Cardiac fibroblast (primary cell): ENCODE measurements at regions not wholly inside any gene's neighbourhood (a gene's known extent, or its start where the extent isn't known, plus 50 kb on each side); places are given as distances from the start of the nearest gene placed in this dataset.

Experiments used
- DNase-seq, 2 donors: peaks; one replicate each; pipeline versions ENCODE4 v3.0.0 to v3.0.0-alpha.2; 2010; ENCODE audit warnings: low read depth in 2 of 2
- H3K4me3 ChIP-seq, 2 donors: replicated peaks in 1 of 2; 1 replicate in 1 of 2; 2 replicates in 1 of 2; pipeline ENCODE4 v1.5.1; 2011; ENCODE audit warnings: low read depth in 2 of 2, low read length in 2 of 2, mild to moderate bottlenecking in 2 of 2, moderate library complexity in 1 of 2
- CTCF ChIP-seq: IDR thresholded peaks from one replicate; pipeline ENCODE4 v1.5.1; 2011; ENCODE audit warnings: low read depth, mild to moderate bottlenecking, low read length, inconsistent platforms

GRCh38 chr7:53744403-53744760, 708.9 kb downstream of the POM121L12 start:
- no peak for TF ChIP-seq CTCF
- DNase-seq, result no peak
- H3K4me3 ChIP-seq, result no peak overlapping the region

DNA sequence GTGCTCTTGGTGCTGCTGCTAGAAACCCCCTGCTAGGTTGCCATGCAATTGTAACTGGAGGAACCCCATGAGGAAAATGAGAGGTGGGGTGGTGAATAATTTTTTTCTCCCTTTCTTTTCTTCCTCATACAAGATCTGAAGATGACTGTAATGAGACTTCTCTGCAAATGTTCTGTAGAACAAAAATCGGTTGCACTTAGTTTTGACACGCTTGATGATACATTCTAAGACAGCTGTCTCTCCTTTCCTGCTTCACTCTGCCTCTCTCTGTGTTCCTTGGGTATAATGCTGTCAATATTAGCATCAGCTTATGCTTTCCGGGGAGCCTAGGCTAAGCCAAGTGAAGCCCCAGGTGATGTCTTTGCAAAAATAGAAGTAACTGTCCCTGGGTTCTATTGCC, 721.5 kb downstream of the POM121L12 start:
- no peak for TF ChIP-seq CTCF
- no peak for DNase-seq
- no peak overlapping the region for H3K4me3 ChIP-seq

DNA sequence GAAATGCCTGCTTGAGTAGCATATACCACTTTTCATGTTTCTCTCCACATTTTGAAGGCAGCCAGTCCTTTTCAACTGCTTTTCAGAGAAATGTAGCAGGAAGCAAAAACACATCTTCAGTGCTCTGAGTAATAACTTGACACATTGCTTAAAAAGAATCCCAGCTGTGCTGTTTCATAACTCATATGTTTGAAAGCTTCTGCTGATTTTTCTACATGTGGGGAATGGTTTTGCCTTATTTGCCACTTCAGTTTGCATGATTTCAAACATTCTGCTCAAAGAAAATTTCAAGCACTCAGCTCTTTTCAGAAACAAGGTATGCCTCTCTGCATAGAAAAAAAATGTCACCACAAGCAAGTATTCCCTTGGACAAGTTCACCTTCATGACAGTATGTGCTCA, 732.8 kb downstream of the POM121L12 start:
- no peak for TF ChIP-seq CTCF
- H3K4me3 ChIP-seq, result no peak overlapping the region
- DNase-seq, result no peak

DNA sequence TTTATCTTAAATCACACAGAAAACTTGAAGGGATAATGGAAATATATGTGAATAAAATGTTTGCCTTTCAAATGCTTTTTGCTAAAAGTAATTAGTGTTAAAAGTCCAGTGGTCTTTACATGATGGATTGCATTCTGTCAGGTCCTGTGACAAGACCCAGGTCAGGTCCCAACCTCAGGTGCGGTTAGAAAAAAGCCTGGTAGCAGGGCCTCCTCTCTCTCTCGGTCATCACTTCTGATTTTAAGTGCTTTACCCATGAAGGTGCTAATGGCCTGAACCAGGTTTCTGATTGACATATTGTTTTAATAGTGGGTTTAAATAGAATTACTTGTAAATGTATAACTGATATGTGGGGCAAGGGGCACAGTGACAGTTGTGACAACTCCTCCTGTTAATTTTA, 736.3 kb downstream of the POM121L12 start:
- TF ChIP-seq CTCF, result no peak
- no peak overlapping the region for H3K4me3 ChIP-seq
- no peak for DNase-seq

GRCh38 chr7:53776323-53776722, 740.9 kb downstream of the POM121L12 start:
- no peak for TF ChIP-seq CTCF
- DNase-seq, result no peak

GRCh38 chr7:53789741-53790140, 752.4 kb upstream of the VSTM2A start:
- DNase-seq, result no peak
- TF ChIP-seq CTCF, result no peak
- H3K4me3 ChIP-seq, result no peak overlapping the region

More at GRCh38 chr7:53776323-53776722, 740.9 kb downstream of the POM121L12 start:
- no peak overlapping the region for H3K4me3 ChIP-seq

GRCh38 chr7:53794816-53795215, 747.4 kb upstream of the VSTM2A start:
- no peak overlapping the region for H3K4me3 ChIP-seq
- no peak for TF ChIP-seq CTCF
- no peak for DNase-seq
